ENCODE measurements at regions not wholly inside any gene's neighbourhood (a gene's known extent, or its start where the extent isn't known, plus 50 kb on each side); places are given as distances from the start of the nearest gene placed in this dataset.

- TF ChIP-seq TAF1 (IDR thresholded peaks at IDR 0.05; ENCODE audit: low read depth) (no peak), CTCF (IDR thresholded peaks at IDR 0.05; ENCODE audit: poor library complexity, severe bottlenecking) (no peak), POLR2AphosphoS5 (IDR thresholded peaks at IDR 0.05) (no peak), RAD21 (conservative IDR thresholded peaks at IDR 0.05) (no peak)
These were observed 700.6 kb upstream of the GOLIM4 start for GRCh38 chr3:168796339-168796738.
